HG02571 (cell line): ENCODE measurements at regions not wholly inside any gene's neighbourhood (a gene's known extent, or its start where the extent isn't known, plus 50 kb on each side); places are given as distances from the start of the nearest gene placed in this dataset.

Source experiments
- ATAC-seq: cut with Tn5 transposase; IDR thresholded peaks from one replicate; pipeline ENCODE4 v1.9.1; 2021; ENCODE audit warnings: mild to moderate bottlenecking, moderate library complexity; ENCODE audit not compliant: unreplicated experiment

DNA sequence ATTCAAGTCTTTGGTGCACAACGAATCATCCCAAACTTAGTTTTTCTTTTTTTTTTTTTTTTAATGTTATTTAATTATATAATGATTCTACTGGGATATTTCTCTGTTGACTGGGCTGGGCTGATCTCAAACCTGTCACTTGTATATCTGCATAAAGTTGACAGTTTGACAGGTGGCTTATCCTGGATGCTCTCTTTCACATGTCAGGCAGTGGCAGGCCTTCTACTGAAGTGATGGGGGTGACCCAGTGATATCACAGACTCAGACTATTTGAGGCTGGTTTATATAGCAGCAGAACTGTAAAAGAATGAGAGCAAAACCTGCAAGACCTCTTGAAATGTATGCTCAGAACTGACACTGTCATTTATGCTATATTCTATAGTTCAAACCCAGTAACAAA, 1813.5 kb upstream of the CDH6 start:
- ATAC-seq = no peak

DNA sequence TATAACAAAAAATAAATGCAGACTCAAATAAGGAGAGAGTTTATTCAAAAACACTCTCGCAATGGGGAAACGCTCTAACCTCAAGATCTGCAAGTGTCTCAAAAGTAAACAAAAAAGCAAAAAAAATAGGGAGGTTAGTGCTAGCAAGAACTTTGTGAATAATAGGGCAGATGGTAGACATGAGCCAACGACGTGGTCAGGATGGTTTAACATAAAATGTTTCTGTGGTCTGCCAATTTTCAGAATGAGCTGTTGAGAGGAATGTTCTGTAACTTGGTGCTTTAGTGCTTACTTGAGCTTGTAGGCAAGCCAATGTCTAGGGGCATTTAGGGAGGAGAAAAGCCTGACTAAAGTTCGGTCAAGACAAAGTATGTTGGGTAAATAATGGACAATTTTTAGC, 1813.9 kb upstream of the CDH6 start:
- ATAC-seq = no peak

DNA sequence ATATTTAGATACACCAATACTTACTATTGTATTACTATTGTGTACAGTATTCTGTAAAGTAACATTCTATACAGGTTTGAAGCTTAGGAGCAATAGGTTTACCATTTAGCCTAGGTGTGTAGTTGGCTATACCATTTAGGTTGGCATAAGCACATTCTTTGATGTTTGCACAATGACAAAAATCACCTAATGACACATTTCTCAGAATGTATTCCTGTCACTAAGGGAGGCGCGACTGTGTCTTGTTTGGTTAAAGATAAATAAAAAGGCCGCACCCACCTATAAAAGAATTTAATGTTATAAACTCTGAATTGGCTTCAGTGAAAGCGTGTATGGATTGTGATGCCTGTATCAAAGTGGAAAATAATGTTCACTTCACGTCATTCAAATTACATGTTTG, 1815.4 kb upstream of the CDH6 start:
- ATAC-seq = no peak

DNA sequence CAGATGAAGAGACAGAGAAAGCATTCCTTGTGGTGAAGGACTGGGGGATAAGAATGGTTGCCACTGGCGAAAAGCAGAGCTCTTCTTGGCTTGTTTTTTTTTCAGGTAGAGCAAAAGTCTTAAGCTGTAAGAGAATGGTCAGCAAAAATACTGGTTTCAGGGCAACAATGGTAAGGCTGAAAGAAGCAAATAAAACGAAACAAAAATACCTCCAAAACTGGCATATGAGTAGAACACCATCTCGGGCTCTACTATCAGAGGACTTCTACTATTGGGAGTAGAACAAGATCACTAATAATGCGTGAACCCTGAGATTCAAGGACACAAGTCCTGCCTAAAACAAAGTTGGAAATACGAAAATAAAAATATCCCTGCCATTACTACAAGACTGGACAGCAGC, 1823.2 kb upstream of the CDH6 start:
- no peak for ATAC-seq

DNA sequence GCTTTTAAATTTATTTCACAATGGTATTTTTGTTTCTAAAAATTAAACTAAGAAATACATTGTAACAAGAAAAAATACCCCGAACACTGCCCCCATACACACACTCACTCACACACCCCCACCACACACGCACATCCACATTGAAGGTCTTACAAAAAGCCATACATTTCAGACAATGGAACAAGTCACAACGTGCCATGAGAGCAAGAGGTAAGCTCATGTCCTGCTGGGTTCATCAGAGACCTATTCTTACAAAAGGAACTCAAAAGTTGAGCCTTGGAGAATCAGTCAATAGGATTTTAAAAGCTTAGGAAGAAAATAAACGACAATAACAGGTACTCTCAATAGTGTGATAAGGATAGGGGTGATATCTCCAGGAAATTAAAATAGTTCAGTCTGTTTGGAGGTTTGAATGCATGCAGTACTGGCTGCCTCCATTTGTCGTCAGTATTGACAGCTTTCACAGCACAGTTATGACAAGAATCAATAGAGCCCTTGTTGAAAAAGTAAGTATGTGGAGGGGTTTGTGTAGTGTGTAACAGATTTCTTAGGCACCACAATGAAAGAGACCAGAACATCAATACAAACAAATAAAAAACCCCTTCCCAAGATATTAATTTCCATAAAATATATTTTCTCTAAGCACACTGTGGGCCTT, 1826.2 kb upstream of the CDH6 start:
- ATAC-seq = no peak

DNA sequence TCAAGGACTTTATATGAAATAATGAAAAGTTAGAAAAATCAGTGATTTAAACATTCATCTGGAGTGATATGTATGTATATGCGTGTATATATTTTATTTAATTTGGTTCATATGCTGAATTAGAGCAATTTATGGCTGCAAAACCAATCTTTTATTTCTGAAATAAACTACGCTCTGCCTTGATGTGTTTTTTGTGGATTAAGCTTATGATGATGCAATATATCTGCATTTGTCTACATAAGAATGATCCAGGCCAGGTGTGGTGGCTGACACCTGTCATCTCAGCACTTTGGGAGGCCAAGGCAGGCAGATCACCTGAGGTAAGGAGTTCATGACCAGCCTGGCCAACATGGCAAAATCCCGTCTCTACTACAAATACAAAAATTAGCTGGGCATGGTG, 1842.3 kb upstream of the CDH6 start:
- ATAC-seq = no peak

DNA sequence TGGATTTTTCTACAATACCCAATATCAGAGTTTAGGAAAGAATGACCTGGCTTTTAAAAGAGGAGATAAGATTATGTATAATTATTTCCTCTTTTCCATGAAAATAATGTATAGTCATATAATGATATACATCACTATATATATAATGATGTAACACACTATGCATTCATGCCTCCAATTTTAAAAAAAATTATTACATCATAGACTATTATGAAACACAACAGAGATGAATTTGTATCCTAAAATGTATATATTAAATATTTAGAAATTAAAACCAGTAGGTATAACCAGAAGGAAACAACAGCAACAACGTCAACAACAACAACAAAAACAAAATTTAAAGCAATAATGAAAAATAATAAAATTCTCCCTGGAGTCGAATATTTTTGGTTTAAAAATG, 1856.5 kb upstream of the CDH6 start:
- ATAC-seq = no peak

DNA sequence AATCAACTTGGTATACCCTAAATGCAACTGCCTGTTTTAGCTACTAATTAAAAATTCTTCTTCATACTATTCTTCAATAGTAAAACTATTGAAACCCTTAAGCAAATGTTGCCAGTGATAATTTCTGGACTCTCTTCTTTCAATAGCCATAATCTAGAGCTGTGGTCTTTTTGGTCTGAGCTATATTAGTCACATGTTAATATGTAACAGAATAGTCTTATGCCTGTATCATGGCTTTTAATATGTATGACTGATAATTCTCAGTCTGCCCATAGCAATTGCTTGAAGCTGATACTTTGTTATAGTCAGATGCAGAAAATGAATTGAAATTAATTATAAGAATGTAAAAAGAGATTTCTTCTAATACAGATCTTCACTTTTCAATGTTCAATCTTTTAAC, 1871.9 kb upstream of the CDH6 start:
- ATAC-seq = no peak

DNA sequence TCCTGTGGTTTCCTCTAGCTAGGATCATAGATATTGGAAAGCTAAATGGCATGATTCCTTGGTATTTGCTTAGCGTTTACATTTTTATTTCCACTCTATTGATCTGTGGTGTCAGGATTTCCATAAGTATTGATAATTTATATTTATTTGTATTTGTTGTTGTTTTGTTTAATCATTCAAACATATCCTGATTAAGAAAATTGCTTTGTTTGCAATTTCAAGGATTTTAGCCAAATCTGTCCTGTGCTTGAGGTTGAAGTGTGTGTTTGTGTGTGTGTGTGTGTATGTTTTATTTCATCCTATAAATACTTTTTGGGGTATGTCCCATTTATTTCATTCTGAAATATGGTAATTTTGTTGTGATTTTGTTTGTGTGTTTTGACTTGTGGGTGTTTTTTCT, 1884.1 kb upstream of the CDH6 start:
- no peak for ATAC-seq

DNA sequence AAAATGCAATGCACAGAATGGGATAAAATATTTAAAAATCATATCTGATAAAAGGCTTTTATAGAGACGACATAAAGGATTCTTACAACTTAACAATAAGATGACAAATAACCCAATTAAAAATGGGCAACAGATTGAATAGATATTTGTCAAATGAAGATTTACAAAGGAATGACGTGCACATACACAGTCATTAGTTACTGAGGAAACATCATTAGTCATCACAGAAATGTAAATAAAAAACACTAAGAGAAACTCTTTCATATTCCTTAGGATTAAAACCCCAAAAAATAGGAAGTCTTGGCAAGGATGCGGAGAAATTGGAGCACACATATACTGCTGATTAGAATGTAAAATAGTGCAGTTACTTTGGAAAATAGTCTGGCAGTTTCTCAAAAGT, 1886.0 kb upstream of the CDH6 start:
- no peak for ATAC-seq

DNA sequence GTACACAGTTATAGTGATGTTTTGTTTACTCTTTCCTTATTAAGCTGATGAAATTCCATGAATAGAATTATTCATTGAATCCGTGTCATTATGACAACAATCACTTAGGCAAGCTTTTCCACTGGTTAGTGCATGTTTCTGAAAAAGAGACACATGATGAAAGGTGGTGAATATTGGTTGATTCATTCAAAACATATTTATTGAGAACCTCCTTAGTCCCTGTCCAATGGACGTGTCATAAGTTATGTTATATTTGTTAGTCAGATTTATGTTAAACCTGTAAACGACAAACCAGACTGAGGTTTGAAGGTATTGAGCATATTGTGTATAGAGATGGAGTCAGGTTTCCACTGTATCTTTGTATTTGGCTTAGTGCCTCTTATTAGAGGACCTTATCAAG, 1888.9 kb upstream of the CDH6 start:
- no peak for ATAC-seq

DNA sequence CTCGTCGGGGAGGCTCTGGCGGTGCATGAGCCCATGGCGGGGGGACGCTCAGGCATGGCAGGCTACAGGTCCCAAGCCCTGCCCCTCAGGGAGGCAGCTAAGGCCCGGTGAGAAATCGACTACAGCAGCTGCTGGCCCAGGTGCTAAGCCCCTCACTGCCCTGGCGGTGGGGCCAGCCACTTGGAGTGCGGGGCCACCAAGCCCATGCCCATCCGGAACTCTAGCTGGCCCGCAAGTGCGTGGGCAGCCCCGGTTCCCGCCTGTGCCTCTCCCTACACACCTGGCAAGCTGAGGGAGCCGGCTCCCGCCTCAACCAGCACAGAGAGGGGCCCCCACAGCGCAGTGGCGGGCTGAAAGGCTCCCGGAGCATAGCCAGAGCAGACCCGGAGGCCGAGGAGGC, 1896.9 kb upstream of the CDH6 start:
- no peak for ATAC-seq

DNA sequence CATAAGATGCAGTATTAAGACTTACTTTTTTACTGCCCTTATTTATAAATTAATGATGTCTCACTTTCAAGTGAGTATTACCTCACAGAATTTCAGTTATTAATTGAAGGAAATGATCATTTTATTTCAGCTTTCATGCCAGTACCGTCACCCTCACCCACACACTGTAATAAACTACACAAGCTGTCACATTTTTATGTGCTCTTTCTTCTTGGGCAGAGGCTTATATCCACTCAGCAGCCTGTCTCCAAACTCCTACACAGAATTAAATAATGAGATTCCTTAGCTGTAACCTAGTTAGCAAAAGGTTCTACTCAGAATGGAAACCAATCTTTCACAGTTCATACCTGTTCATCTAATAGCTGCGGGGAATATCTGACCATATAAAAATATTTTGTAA, 1915.8 kb upstream of the CDH6 start:
- no peak for ATAC-seq

DNA sequence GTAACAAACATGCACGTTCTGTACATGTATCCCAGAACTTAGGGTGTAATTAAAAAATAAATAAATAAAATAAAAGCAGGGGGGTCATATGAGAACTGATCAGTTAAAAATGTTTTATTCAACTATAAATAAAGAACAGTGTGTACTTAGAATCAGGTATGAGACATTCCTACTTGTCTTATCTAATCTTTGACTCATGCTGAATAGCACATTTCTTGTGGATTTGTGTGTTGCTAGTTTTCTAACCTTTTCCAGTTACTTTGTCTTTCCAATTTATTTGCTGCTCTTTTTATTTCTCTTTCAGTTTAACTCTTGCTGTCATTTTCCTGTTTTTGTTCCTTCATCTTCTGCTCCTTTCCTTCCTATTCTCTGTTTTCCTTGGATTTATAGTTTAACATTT, 1917.1 kb upstream of the CDH6 start:
- no peak for ATAC-seq

DNA sequence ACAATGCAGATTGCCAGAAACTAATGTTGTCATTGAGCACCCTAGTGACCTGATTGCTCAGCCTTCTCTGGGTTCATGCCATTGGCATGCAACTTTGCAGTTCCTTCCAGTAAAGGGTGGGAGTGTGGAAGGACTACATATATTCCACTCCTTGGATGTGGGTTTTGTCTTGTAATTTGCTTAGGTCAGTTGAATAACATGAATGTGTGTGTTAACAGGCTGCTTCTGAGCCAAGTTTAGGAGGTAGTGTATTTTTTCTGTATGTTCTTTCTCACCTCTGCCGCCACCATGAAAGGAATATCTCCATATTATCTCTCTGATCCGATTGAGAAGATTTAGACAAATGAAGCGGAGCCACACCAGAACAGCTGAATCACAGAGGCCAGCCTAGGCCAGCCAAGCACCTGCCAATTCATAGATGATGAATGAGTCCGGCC, 1929.6 kb upstream of the CDH6 start:
- no peak for ATAC-seq

DNA sequence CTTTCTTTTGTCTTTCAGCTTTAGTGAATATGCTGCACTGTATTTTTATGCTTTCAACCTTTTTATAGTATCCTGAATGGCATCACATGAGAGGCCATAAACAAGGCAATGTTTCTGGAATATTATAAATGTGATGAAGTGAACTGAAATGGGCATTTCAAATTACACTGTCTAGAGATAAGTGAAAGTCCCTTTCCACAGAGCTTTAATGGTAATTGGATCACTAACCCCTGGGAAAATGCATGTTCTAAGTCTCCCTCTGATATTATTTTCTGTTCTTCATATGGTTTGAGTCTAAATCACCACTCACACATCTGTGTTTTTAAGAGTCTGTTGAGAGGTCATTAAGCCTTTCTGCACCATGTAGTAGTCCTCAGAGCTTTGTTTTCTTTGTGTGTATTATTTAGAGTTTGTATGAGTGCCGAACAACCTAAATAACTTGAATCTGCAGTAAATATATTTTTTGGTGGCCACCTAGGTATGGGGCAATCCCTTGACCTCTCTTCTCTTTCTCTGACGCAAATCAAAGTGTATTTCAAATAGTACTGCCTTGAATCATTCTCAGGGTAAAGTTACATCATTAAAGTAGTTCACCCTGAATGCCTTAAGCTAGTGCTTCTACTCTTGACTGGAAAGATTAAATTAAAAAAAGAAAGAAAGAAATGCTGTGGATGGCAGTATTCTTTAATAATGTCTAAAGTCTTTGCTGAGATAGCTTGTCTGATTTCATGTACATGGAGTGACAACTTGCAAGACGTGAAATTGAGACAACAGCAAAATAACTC, 1931.0 kb upstream of the CDH6 start:
- no peak for ATAC-seq

DNA sequence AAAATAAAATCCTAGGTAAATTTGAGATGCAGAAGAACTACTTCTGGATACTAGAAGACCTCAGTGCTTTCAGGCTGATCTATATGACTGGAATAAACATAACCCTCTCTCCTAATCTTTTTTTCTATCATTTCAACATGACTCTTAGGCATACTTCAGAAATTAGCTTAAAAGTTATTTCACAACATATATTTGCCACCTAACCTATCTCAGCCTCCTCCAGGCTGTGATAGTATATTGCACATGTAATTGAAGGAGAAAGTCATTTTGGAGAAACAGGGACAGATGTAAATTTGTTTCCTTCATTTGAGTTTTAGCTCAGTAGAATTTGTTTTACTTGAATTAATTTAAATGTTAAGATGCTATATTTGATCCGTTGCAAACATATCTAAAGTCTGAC, 1932.3 kb upstream of the CDH6 start:
- no peak for ATAC-seq

DNA sequence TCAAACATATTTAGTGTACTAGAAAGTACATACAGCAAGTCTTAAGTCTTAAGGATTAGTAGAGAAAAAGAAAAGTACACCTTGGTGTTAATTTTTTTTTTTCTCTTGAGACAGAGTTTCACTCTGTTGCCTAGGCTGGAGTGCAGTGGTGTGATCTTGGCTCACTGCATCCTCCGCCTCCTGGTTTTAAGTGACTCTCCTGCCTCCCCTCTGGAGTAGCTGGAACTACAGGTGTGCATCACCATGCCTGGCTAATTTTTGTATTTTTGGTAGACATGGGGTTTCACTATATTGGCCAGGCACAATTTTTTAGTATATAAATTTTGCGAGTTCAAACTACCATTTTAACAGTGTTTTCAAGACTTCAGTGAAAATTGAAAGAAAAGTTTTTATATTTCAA, 1941.1 kb upstream of the CDH6 start:
- no peak for ATAC-seq

DNA sequence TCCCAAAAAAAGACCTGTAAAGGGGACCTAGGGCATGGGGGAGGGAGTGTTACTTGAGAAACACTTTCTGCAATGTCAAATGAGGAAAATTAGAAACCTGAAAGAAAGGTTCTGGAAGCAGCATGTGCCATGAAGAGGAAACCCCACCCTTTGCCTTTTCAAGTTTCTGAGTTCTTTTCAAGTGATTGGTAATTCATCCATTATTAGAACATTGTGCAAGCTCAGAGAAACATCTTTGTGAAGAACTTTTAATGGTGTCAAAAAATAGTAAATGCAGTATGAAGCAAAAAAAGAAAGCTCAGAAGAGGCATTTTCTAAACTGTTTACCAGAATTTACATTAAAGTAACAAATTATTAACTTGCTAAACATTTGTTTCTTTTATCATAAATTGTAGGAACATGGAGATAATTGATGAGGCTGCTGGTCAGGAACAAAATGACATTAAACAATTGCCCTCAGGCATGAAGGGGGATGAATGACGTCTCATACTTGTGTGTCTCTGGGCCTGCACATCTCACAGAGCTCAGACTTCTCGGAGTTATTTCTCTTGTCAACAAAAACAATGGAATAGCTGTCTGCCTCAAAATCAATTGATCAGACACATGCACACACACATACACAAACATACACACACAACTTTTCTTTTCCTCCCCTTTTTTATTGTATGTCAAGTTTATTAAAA, 1946.0 kb upstream of the CDH6 start:
- ATAC-seq = no peak

DNA sequence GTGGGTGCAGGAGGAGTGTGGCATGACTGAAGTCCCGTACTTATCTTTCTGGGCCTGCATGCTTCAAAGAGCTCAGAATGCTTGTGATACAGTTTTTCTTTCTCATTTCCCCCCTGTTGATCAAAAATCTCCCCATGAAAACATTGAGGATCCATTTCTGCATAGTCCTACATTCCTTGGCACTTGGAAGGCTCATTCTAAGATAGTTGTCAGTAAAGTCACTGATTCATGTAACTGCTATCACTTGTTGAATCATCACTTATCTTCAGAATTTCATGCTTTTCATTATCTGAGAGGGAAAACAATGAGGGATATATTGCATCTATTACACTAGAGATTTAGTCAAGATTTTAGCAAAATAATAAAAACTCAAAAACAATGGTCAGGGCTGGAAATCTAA, 1953.1 kb upstream of the CDH6 start:
- no peak for ATAC-seq

DNA sequence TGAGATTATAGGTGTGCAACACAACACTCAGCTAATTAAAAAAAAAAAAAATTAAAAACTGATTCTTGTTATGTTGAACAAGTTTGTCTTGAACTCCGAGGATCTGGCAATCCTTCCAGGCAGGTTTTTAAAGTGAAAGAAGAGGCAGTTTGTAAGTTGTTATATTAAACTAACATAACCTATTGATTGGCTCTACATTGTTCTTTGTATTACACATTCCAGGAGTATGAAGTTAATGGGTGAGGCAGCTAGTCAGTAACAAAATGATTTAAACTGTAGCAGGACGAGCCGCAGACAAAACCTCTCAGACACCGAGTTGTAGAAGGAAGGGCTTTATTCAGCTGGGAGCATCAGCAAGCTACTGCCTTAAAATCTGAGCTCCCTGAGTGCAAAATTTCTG, 1953.9 kb upstream of the CDH6 start:
- no peak for ATAC-seq

DNA sequence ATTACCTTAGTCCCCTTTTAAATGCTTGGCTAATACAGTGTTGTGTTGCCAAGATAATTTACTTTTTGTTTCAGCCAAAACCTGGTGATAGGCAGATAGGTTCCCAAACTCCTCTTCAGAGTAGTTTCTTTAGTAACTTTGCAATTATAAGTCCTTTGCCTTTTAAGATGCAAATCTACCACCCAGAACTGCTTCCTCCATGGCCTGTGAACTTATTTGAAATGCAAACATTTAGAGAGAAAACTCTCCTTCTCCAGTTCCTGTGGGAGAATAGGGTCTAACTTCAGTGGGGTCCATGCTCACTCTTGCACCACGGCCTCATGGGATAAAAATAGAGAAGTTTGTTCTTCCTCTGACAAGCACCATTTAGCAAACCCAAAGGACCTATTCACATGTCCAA, 1955.4 kb upstream of the CDH6 start:
- ATAC-seq = no peak
